ENCODE measurements at regions not wholly inside any gene's neighbourhood (a gene's known extent, or its start where the extent isn't known, plus 50 kb on each side); places are given as distances from the start of the nearest gene placed in this dataset.

- DNase-seq, result no peak
Observed at GRCh38 chr5:165508861-165509260, 2003.4 kb downstream of the MAT2B start.

GRCh38 chr5:165521816-165522610, 2016.6 kb downstream of the MAT2B start:
- no peak for DNase-seq

GRCh38 chr5:165525271-165525670, 2019.9 kb downstream of the MAT2B start:
- no peak for DNase-seq

- no peak for DNase-seq
Observed at GRCh38 chr5:165526357-165526756, 2020.9 kb downstream of the MAT2B start.

- DNase-seq, result no peak
Observed at GRCh38 chr5:165527577-165527976, 2022.2 kb downstream of the MAT2B start.

GRCh38 chr5:165538065-165538464, 2032.6 kb downstream of the MAT2B start:
- DNase-seq, result no peak

GRCh38 chr5:165559645-165560044, 2054.2 kb downstream of the MAT2B start:
- no peak for DNase-seq

GRCh38 chr5:165560648-165561047, 2055.2 kb downstream of the MAT2B start:
- DNase-seq, result no peak

GRCh38 chr5:165565911-165566310, 2060.5 kb downstream of the MAT2B start:
- DNase-seq, result no peak

- DNase-seq, result no peak
Observed at GRCh38 chr5:165569551-165569950, 2064.1 kb downstream of the MAT2B start.

GRCh38 chr5:165573445-165573844, 2068.0 kb downstream of the MAT2B start:
- no peak for DNase-seq

- DNase-seq, result no peak
Observed at GRCh38 chr5:165574100-165574499, 2068.7 kb downstream of the MAT2B start.

- no peak for DNase-seq
Observed at GRCh38 chr5:165576678-165577275, 2071.4 kb downstream of the MAT2B start.

GRCh38 chr5:165579911-165580310, 2074.5 kb downstream of the MAT2B start:
- no peak for DNase-seq

- DNase-seq, result no peak
Observed at GRCh38 chr5:165594693-165595092, 2089.3 kb downstream of the MAT2B start.

- DNase-seq, result no peak
Observed at GRCh38 chr5:165602529-165602928, 2097.1 kb downstream of the MAT2B start.

GRCh38 chr5:165607026-165607425, 2101.6 kb downstream of the MAT2B start:
- DNase-seq, result no peak

- DNase-seq, result no peak
Observed at GRCh38 chr5:165609871-165610270, 2104.5 kb downstream of the MAT2B start.

GRCh38 chr5:165616490-165617405, 2111.3 kb downstream of the MAT2B start:
- no peak for DNase-seq

- no peak for DNase-seq
Observed at GRCh38 chr5:165617491-165617890, 2112.1 kb downstream of the MAT2B start.

GRCh38 chr5:165620394-165620793, 2115.0 kb downstream of the MAT2B start:
- DNase-seq, result no peak

- no peak for DNase-seq
Observed at GRCh38 chr5:165622864-165623536, 2117.6 kb downstream of the MAT2B start.

All from stimulated activated CD4-positive, alpha-beta T cell treated with anti-CD3 and anti-CD28 coated beads, Interleukin-2, amount 100 ng/mL, for 48 hours (primary cell).